ENCODE measurements at regions not wholly inside any gene's neighbourhood (a gene's known extent, or its start where the extent isn't known, plus 50 kb on each side); places are given as distances from the start of the nearest gene placed in this dataset.

GRCh38 chr9:2479056-2479565 lies 142.5 kb upstream of the VLDLR start:
- 94% methylated on average over 2 of the region's 2 CpGs for WGBS
- no peak for DNase-seq (ENCODE audit: low read depth in 6 of 9, low spot score in 9 of 9)
- H3K36me3 ChIP-seq (ENCODE audit: control insufficient read depth in 2 of 2, insufficient read depth in 2 of 2, low read length in 1 of 2), result no peaks in the 10 kb centered on the region
- H3K27ac ChIP-seq (ENCODE audit: low read depth in 1 of 2, low read length in 1 of 2), result no peak overlapping the region
- H3K4me1 ChIP-seq (ENCODE audit: control insufficient read depth in 2 of 2, insufficient read depth in 2 of 2, low read length in 2 of 2), result no peaks in the 10 kb centered on the region
- no peaks in the 10 kb centered on the region for H3K9me3 ChIP-seq (ENCODE audit: control insufficient read depth in 2 of 2, insufficient read depth in 1 of 2, low read length in 1 of 2)
- H3K4me3 ChIP-seq (ENCODE audit: low read length in 2 of 2), result no peak overlapping the region
- no peaks in the 10 kb centered on the region for H3K27me3 ChIP-seq (ENCODE audit: control insufficient read depth in 2 of 2, insufficient read depth in 1 of 2, low read length in 1 of 2)

- no peak overlapping the region for H3K27ac ChIP-seq (ENCODE audit: low read depth in 1 of 2, low read length in 1 of 2)
- H3K4me3 ChIP-seq (ENCODE audit: low read length in 2 of 2), result no peak overlapping the region
- H3K27me3 ChIP-seq (ENCODE audit: control insufficient read depth in 2 of 2, insufficient read depth in 1 of 2, low read length in 1 of 2), result no peaks in the 10 kb centered on the region
- no peaks in the 10 kb centered on the region for H3K4me1 ChIP-seq (ENCODE audit: control insufficient read depth in 2 of 2, insufficient read depth in 2 of 2, low read length in 2 of 2)
- DNase-seq (ENCODE audit: low read depth in 6 of 9, low spot score in 9 of 9), result no peak
- H3K36me3 ChIP-seq (ENCODE audit: control insufficient read depth in 2 of 2, insufficient read depth in 2 of 2, low read length in 1 of 2), result no peaks in the 10 kb centered on the region
- WGBS, result 95% methylated on average over 4 of the region's 4 CpGs
- no peaks in the 10 kb centered on the region for H3K9me3 ChIP-seq (ENCODE audit: control insufficient read depth in 2 of 2, insufficient read depth in 1 of 2, low read length in 1 of 2)
These were observed 141.2 kb upstream of the VLDLR start for GRCh38 chr9:2480255-2480837.

GRCh38 chr9:2481216-2481615 lies 140.4 kb upstream of the VLDLR start:
- WGBS, result 92% methylated on average over 3 of the region's 3 CpGs
- H3K4me3 ChIP-seq (ENCODE audit: low read length in 2 of 2), result no peak overlapping the region
- H3K4me1 ChIP-seq (ENCODE audit: control insufficient read depth in 2 of 2, insufficient read depth in 2 of 2, low read length in 2 of 2), result no peaks in the 10 kb centered on the region
- no peaks in the 10 kb centered on the region for H3K27me3 ChIP-seq (ENCODE audit: control insufficient read depth in 2 of 2, insufficient read depth in 1 of 2, low read length in 1 of 2)
- DNase-seq (ENCODE audit: low read depth in 6 of 9, low spot score in 9 of 9), result no peak
- H3K27ac ChIP-seq (ENCODE audit: low read depth in 1 of 2, low read length in 1 of 2), result no peak overlapping the region
- no peaks in the 10 kb centered on the region for H3K36me3 ChIP-seq (ENCODE audit: control insufficient read depth in 2 of 2, insufficient read depth in 2 of 2, low read length in 1 of 2)
- no peaks in the 10 kb centered on the region for H3K9me3 ChIP-seq (ENCODE audit: control insufficient read depth in 2 of 2, insufficient read depth in 1 of 2, low read length in 1 of 2)

- H3K27ac ChIP-seq (ENCODE audit: low read depth in 1 of 2, low read length in 1 of 2), result no peak overlapping the region
- H3K4me1 ChIP-seq (ENCODE audit: control insufficient read depth in 2 of 2, insufficient read depth in 2 of 2, low read length in 2 of 2), result no peaks in the 10 kb centered on the region
- no peaks in the 10 kb centered on the region for H3K27me3 ChIP-seq (ENCODE audit: control insufficient read depth in 2 of 2, insufficient read depth in 1 of 2, low read length in 1 of 2)
- DNase-seq (ENCODE audit: low read depth in 6 of 9, low spot score in 9 of 9), result no peak
- H3K4me3 ChIP-seq (ENCODE audit: low read length in 2 of 2), result no peak overlapping the region
- H3K36me3 ChIP-seq (ENCODE audit: control insufficient read depth in 2 of 2, insufficient read depth in 2 of 2, low read length in 1 of 2), result no peaks in the 10 kb centered on the region
- no peaks in the 10 kb centered on the region for H3K9me3 ChIP-seq (ENCODE audit: control insufficient read depth in 2 of 2, insufficient read depth in 1 of 2, low read length in 1 of 2)
These were observed 134.6 kb upstream of the VLDLR start for GRCh38 chr9:2486988-2487387.

- H3K36me3 ChIP-seq (ENCODE audit: control insufficient read depth in 2 of 2, insufficient read depth in 2 of 2, low read length in 1 of 2), result no peaks in the 10 kb centered on the region
- no peak for DNase-seq (ENCODE audit: low read depth in 6 of 9, low spot score in 9 of 9)
- H3K27me3 ChIP-seq (ENCODE audit: control insufficient read depth in 2 of 2, insufficient read depth in 1 of 2, low read length in 1 of 2), result no peaks in the 10 kb centered on the region
- WGBS, result 58% methylated on average over 2 of the region's 2 CpGs
- no peaks in the 10 kb centered on the region for H3K4me1 ChIP-seq (ENCODE audit: control insufficient read depth in 2 of 2, insufficient read depth in 2 of 2, low read length in 2 of 2)
- no peak overlapping the region for H3K4me3 ChIP-seq (ENCODE audit: low read length in 2 of 2)
- no peak overlapping the region for H3K27ac ChIP-seq (ENCODE audit: low read depth in 1 of 2, low read length in 1 of 2)
- no peaks in the 10 kb centered on the region for H3K9me3 ChIP-seq (ENCODE audit: control insufficient read depth in 2 of 2, insufficient read depth in 1 of 2, low read length in 1 of 2)
These were observed 131.7 kb upstream of the VLDLR start for GRCh38 chr9:2489838-2490314.

- Histone ChIP-seq H3K27me3 (ENCODE audit: control insufficient read depth in 2 of 2, insufficient read depth in 1 of 2, low read length in 1 of 2) (no peaks in the 10 kb centered on the region), H3K27ac (ENCODE audit: low read depth in 1 of 2, low read length in 1 of 2) (no peak overlapping the region), H3K4me3 (ENCODE audit: low read length in 2 of 2) (no peak overlapping the region), H3K4me1 (ENCODE audit: control insufficient read depth in 2 of 2, insufficient read depth in 2 of 2, low read length in 2 of 2) (no peaks in the 10 kb centered on the region), H3K36me3 (ENCODE audit: control insufficient read depth in 2 of 2, insufficient read depth in 2 of 2, low read length in 1 of 2) (no peaks in the 10 kb centered on the region), H3K9me3 (ENCODE audit: control insufficient read depth in 2 of 2, insufficient read depth in 1 of 2, low read length in 1 of 2) (no peaks in the 10 kb centered on the region)
- 93% methylated on average over 3 of the region's 3 CpGs for WGBS
- DNase-seq (ENCODE audit: low read depth in 6 of 9, low spot score in 9 of 9), result no peak
These were observed 129.4 kb upstream of the VLDLR start for GRCh38 chr9:2492161-2492560.

- no peaks in the 10 kb centered on the region for H3K4me1 ChIP-seq (ENCODE audit: control insufficient read depth in 2 of 2, insufficient read depth in 2 of 2, low read length in 2 of 2)
- no peaks in the 10 kb centered on the region for H3K36me3 ChIP-seq (ENCODE audit: control insufficient read depth in 2 of 2, insufficient read depth in 2 of 2, low read length in 1 of 2)
- WGBS, result 95% methylated on average over 2 of the region's 2 CpGs
- no peaks in the 10 kb centered on the region for H3K27me3 ChIP-seq (ENCODE audit: control insufficient read depth in 2 of 2, insufficient read depth in 1 of 2, low read length in 1 of 2)
- H3K9me3 ChIP-seq (ENCODE audit: control insufficient read depth in 2 of 2, insufficient read depth in 1 of 2, low read length in 1 of 2), result no peaks in the 10 kb centered on the region
- no peak overlapping the region for H3K27ac ChIP-seq (ENCODE audit: low read depth in 1 of 2, low read length in 1 of 2)
- DNase-seq (ENCODE audit: low read depth in 6 of 9, low spot score in 9 of 9), result no peak
- no peak overlapping the region for H3K4me3 ChIP-seq (ENCODE audit: low read length in 2 of 2)
These were observed 128.5 kb upstream of the VLDLR start for GRCh38 chr9:2493109-2493508.

GRCh38 chr9:2493529-2493928 lies 128.1 kb upstream of the VLDLR start:
- Histone ChIP-seq H3K4me3 (ENCODE audit: low read length in 2 of 2) (no peak overlapping the region), H3K27ac (ENCODE audit: low read depth in 1 of 2, low read length in 1 of 2) (no peak overlapping the region), H3K36me3 (ENCODE audit: control insufficient read depth in 2 of 2, insufficient read depth in 2 of 2, low read length in 1 of 2) (no peaks in the 10 kb centered on the region), H3K9me3 (ENCODE audit: control insufficient read depth in 2 of 2, insufficient read depth in 1 of 2, low read length in 1 of 2) (no peaks in the 10 kb centered on the region), H3K27me3 (ENCODE audit: control insufficient read depth in 2 of 2, insufficient read depth in 1 of 2, low read length in 1 of 2) (no peaks in the 10 kb centered on the region), H3K4me1 (ENCODE audit: control insufficient read depth in 2 of 2, insufficient read depth in 2 of 2, low read length in 2 of 2) (no peaks in the 10 kb centered on the region)
- WGBS, result 90% methylated on average over 3 of the region's 3 CpGs
- no peak for DNase-seq (ENCODE audit: low read depth in 6 of 9, low spot score in 9 of 9)

GRCh38 chr9:2494562-2494961 lies 127.0 kb upstream of the VLDLR start:
- H3K27me3 ChIP-seq (ENCODE audit: control insufficient read depth in 2 of 2, insufficient read depth in 1 of 2, low read length in 1 of 2), result no peaks in the 10 kb centered on the region
- 98% methylated on average over 2 of the region's 2 CpGs for WGBS
- H3K4me1 ChIP-seq (ENCODE audit: control insufficient read depth in 2 of 2, insufficient read depth in 2 of 2, low read length in 2 of 2), result no peaks in the 10 kb centered on the region
- no peaks in the 10 kb centered on the region for H3K36me3 ChIP-seq (ENCODE audit: control insufficient read depth in 2 of 2, insufficient read depth in 2 of 2, low read length in 1 of 2)
- no peaks in the 10 kb centered on the region for H3K9me3 ChIP-seq (ENCODE audit: control insufficient read depth in 2 of 2, insufficient read depth in 1 of 2, low read length in 1 of 2)
- H3K27ac ChIP-seq (ENCODE audit: low read depth in 1 of 2, low read length in 1 of 2), result no peak overlapping the region
- no peak for DNase-seq (ENCODE audit: low read depth in 6 of 9, low spot score in 9 of 9)
- H3K4me3 ChIP-seq (ENCODE audit: low read length in 2 of 2), result no peak overlapping the region
